PC-3 (cell line): ENCODE measurements at regions not wholly inside any gene's neighbourhood (a gene's known extent, or its start where the extent isn't known, plus 50 kb on each side); places are given as distances from the start of the nearest gene placed in this dataset.

ENCODE experiments used
- ATAC-seq: fragments of 200-7000 bp; cut with Tn5 transposase; 2 replicates; pipeline ENCODE4 v1.9.1; 2020; ENCODE audit warnings: mild to moderate bottlenecking, moderate library complexity
- BruUV-seq: library from RNA; stranded (reverse); fragments of 400-500 nt; replicated peaks from 2 replicates; lab custom pipeline; 2021; lab: Mats Ljungman, UMichigan
- CTCF ChIA-PET: fragments of 300-600 bp; sonication (Branson Sonifier 250); formaldehyde crosslinking; loops from one replicate; lab custom pipeline; 2022; ENCODE audit warnings: antibody characterized with exemption; lab: Charles Lee
- POLR2A ChIA-PET: fragments of 300-600 bp; sonication (Branson Sonifier 250); formaldehyde crosslinking; loops from one replicate; lab custom pipeline; 2022; ENCODE audit warnings: antibody characterized with exemption; ENCODE audit not compliant: unreplicated experiment; lab: Charles Lee
- DNase-seq: peaks from one replicate; pipeline ENCODE4 v3.0.0-alpha.2; 2015
- H2AFZ ChIP-seq: fragments of 300-600 bp; sonication (generic); 2 replicates; pipeline ENCODE4 v1.6.0; 2016; ENCODE audit warnings: antibody characterized with exemption, low read length
- H3F3A ChIP-seq: fragments of 300-600 bp; sonication (generic); one replicate; pipeline ENCODE4 v1.6.0; 2017; ENCODE audit warnings: antibody characterized with exemption, low read length, control low read depth, mild to moderate bottlenecking; ENCODE audit not compliant: unreplicated experiment
- H3K27ac ChIP-seq: fragments of 300-600 bp; sonication (generic); 2 replicates; pipeline ENCODE4 v1.5.1; 2016; ENCODE audit warnings: mild to moderate bottlenecking, low read length
- H3K27me3 ChIP-seq: fragments of 300-600 bp; sonication (generic); 2 replicates; pipeline ENCODE4 v1.6.1; 2016; ENCODE audit warnings: low read length, mixed read lengths
- H3K36me3 ChIP-seq: fragments of 300-600 bp; sonication (generic); 2 replicates; pipeline ENCODE4 v1.6.1; 2016; ENCODE audit warnings: low read depth, mixed run types, low read length, mixed read lengths
- H3K4me1 ChIP-seq: fragments of 300-600 bp; sonication (generic); 2 replicates; pipeline ENCODE4 v1.5.1; 2016; ENCODE audit warnings: low read length; ENCODE audit not compliant: insufficient read depth
- H3K4me2 ChIP-seq: fragments of 300-600 bp; sonication (generic); 2 replicates; pipeline ENCODE4 v1.6.0; 2016; ENCODE audit warnings: low read length
- H3K4me3 ChIP-seq: fragments of 300-600 bp; sonication (generic); 2 replicates; pipeline ENCODE4 v1.5.1; 2016; ENCODE audit warnings: mild to moderate bottlenecking, low read length, mixed read lengths
- H3K79me2 ChIP-seq: fragments of 300-600 bp; sonication (generic); 2 replicates; pipeline ENCODE4 v1.6.1; 2017; ENCODE audit warnings: low read length, mixed read lengths
- H3K9ac ChIP-seq: fragments of 300-600 bp; sonication (generic); 2 replicates; pipeline ENCODE4 v1.6.0; 2016; ENCODE audit warnings: mild to moderate bottlenecking, low read length
- H3K9me2 ChIP-seq: fragments of 300-600 bp; sonication (generic); replicated peaks from 2 replicates; pipeline ENCODE4 v1.6.1; 2016; ENCODE audit warnings: mixed run types, low read length, mixed read lengths
- H3K9me3 ChIP-seq: fragments of 300-600 bp; sonication (generic); 2 replicates; pipeline ENCODE4 v1.6.1; 2016; ENCODE audit warnings: low read length, mixed read lengths
- H4K20me1 ChIP-seq: fragments of 300-600 bp; sonication (generic); 2 replicates; pipeline ENCODE4 v1.6.1; 2016; ENCODE audit warnings: low read length, mixed read lengths
- EZH2 ChIP-seq: fragments of 300-600 bp; sonication (generic); IDR thresholded peaks from one replicate; pipeline ENCODE4 v1.6.1; 2017; ENCODE audit warnings: antibody characterized with exemption, mild to moderate bottlenecking, low read length; ENCODE audit not compliant: unreplicated experiment
- EZH2phosphoT487 ChIP-seq: fragments of 300-600 bp; sonication (generic); IDR thresholded peaks from 2 replicates; pipeline ENCODE4 v1.6.1; 2018; ENCODE audit warnings: mild to moderate bottlenecking, antibody characterized with exemption, low read length, borderline replicate concordance
- intact Hi-C: fragments of 100-400 bp; cut with micrococcal nuclease; formaldehyde crosslinking; loops from 2 replicates; pipeline ENCODE4 v1.9.0; 2023
- TF ChIP-seq, protein P1 (sequence below): fragments of 300-600 bp; sonication (generic); conservative IDR thresholded peaks from 2 replicates; pipeline ENCODE4 v1.5.1; 2017; ENCODE audit warnings: antibody characterized with exemption, low read depth, mild to moderate bottlenecking, low read length

GRCh38 chr13:111046590-111047141, 68.4 kb upstream of the ARHGEF7 start:
- Histone ChIP-seq H3K9me3 (no peaks in the 10 kb centered on the region), H4K20me1 (no peaks in the 10 kb centered on the region), H3K4me1 (peaks cover 8% of the 10 kb centered on the region; the same call in 1 of the 2 replicates), H2AFZ (no peak overlapping the region), H3F3A (no peaks in the 10 kb centered on the region), H3K27me3 (no peaks in the 10 kb centered on the region), H3K36me3 (no peaks in the 10 kb centered on the region), H3K4me2 (no peak overlapping the region), H3K9ac (no peak overlapping the region), H3K9me2 (no peaks in the 10 kb centered on the region), H3K4me3 (no peak overlapping the region), H3K27ac (no peak overlapping the region), H3K79me2 (no peaks in the 10 kb centered on the region)
- no TSS peak for BruUV-seq
- intact Hi-C loops: no loop called here
- ChIA-PET CTCF (no interaction called here), POLR2A (no interaction called here)
- TF ChIP-seq, protein P1, sequence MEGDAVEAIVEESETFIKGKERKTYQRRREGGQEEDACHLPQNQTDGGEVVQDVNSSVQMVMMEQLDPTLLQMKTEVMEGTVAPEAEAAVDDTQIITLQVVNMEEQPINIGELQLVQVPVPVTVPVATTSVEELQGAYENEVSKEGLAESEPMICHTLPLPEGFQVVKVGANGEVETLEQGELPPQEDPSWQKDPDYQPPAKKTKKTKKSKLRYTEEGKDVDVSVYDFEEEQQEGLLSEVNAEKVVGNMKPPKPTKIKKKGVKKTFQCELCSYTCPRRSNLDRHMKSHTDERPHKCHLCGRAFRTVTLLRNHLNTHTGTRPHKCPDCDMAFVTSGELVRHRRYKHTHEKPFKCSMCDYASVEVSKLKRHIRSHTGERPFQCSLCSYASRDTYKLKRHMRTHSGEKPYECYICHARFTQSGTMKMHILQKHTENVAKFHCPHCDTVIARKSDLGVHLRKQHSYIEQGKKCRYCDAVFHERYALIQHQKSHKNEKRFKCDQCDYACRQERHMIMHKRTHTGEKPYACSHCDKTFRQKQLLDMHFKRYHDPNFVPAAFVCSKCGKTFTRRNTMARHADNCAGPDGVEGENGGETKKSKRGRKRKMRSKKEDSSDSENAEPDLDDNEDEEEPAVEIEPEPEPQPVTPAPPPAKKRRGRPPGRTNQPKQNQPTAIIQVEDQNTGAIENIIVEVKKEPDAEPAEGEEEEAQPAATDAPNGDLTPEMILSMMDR: no peak
- TF ChIP-seq EZH2 (no peak), EZH2phosphoT487 (no peak)
- no peak for ATAC-seq
- no peak for DNase-seq

DNA sequence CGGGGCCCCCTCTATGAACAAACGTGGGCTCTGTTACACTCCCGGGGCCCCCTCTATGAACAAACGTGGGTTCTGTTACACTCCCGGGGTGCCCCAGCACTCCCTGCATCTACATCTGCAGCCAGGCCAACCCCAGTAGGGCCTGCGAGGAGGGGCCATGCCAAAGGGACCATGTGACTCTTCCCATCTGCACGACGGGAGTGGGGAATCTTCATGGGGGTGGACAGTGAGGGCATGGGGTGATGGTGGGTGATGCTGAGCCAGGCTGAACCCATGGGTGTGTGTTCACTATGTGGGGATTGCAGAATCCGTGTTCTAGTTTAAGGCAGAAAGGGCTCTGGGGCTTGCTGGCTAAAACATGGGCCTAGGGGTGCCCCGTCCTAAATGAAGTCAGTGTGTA, 69.9 kb upstream of the ARHGEF7 start:
- Histone ChIP-seq H3K9me2 (no peaks in the 10 kb centered on the region), H3K27me3 (no peaks in the 10 kb centered on the region), H3K4me3 (no peak overlapping the region), H3K9ac (no peak overlapping the region), H2AFZ (no peak overlapping the region), H4K20me1 (no peaks in the 10 kb centered on the region), H3K9me3 (no peaks in the 10 kb centered on the region), H3K27ac (no peak overlapping the region), H3F3A (no peaks in the 10 kb centered on the region), H3K36me3 (no peaks in the 10 kb centered on the region), H3K4me1 (peaks cover 8% of the 10 kb centered on the region; the same call in 1 of the 2 replicates), H3K79me2 (no peaks in the 10 kb centered on the region), H3K4me2 (no peak overlapping the region)
- BruUV-seq: no TSS peak
- no peak for DNase-seq
- TF ChIP-seq EZH2 (no peak), EZH2phosphoT487 (no peak)
- TF ChIP-seq, protein P1: no peak
- ChIA-PET CTCF (no interaction called here), POLR2A (no interaction called here)
- intact Hi-C loops: no loop called here
- no peak for ATAC-seq

- no peak for TF ChIP-seq EZH2
- TF ChIP-seq, protein P1: no peak
- TF ChIP-seq EZH2phosphoT487: no peak
- H3K4me2 ChIP-seq: no peak overlapping the region
- no peak overlapping the region for H3K27ac ChIP-seq
- no peak overlapping the region for H3K4me3 ChIP-seq
- H4K20me1 ChIP-seq: no peaks in the 10 kb centered on the region
- no peaks in the 10 kb centered on the region for H3K36me3 ChIP-seq
- ATAC-seq (no peak), DNase-seq (no peak)
- no peaks in the 10 kb centered on the region for H3K9me2 ChIP-seq
- H3K9ac ChIP-seq: no peak overlapping the region
- H3K4me1 ChIP-seq: peaks cover 8% of the 10 kb centered on the region; the same call in 1 of the 2 replicates
- no TSS peak for BruUV-seq
- ChIA-PET POLR2A (no interaction called here), CTCF (no interaction called here)
- H3F3A ChIP-seq: no peaks in the 10 kb centered on the region
- H2AFZ ChIP-seq: no peak overlapping the region
- H3K9me3 ChIP-seq: no peaks in the 10 kb centered on the region
- no peaks in the 10 kb centered on the region for H3K79me2 ChIP-seq
- no peaks in the 10 kb centered on the region for H3K27me3 ChIP-seq
- intact Hi-C loops: no loop called here
Observed at GRCh38 chr13:111044087-111044830, 70.9 kb upstream of the ARHGEF7 start.
